Tibial nerve (tissue), 4 donors: ENCODE measurements at regions not wholly inside any gene's neighbourhood (a gene's known extent, or its start where the extent isn't known, plus 50 kb on each side); places are given as distances from the start of the nearest gene placed in this dataset.

Source experiments
- DNase-seq, 2 donors: peaks; one replicate each; pipeline ENCODE4 v3.0.0-alpha.2; 2019; ENCODE audit warnings: low spot score in 2 of 2
- H3K27ac ChIP-seq, 4 donors: fragments of 200-600 bp; sonication (generic) in 3 of 4; one replicate each; pipeline ENCODE4 v1.5.1; 2017 to 2019; ENCODE audit warnings: mild to moderate bottlenecking in 1 of 4
- H3K27me3 ChIP-seq, 2 donors: fragments of 200-600 bp; sonication (generic) in 1 of 2; one replicate each; pipeline versions ENCODE4 v1.5.1 to v1.6.0; 2017 to 2019
- H3K36me3 ChIP-seq, 3 donors: fragments of 200-600 bp; sonication (generic); one replicate each; pipeline ENCODE4 v1.5.1; 2018 to 2019
- H3K4me1 ChIP-seq, 4 donors: fragments of 200-600 bp; sonication (generic) in 3 of 4; one replicate each; pipeline ENCODE4 v1.5.1; 2017 to 2019
- H3K4me3 ChIP-seq, 4 donors: fragments of 200-600 bp; sonication (generic) in 3 of 4; one replicate each; pipeline ENCODE4 v1.5.1; 2017 to 2019; ENCODE audit warnings: mild to moderate bottlenecking in 1 of 4, moderate library complexity in 1 of 4
- H3K9me3 ChIP-seq, 4 donors: fragments of 200-600 bp; sonication (generic) in 3 of 4; one replicate each; pipeline ENCODE4 v1.5.1; 2017 to 2019
- EP300 ChIP-seq, 2 donors: sonication (generic); formaldehyde crosslinking; IDR thresholded peaks; one replicate each; pipeline ENCODE4 v1.6.1; 2017; ENCODE audit warnings: antibody characterized with exemption in 2 of 2, mild to moderate bottlenecking in 1 of 2
- POLR2A ChIP-seq, 2 donors: fragments of 450-650 bp; IDR thresholded peaks; one replicate each; pipeline ENCODE4 v1.6.1; 2017; ENCODE audit warnings: antibody characterized with exemption in 2 of 2, mild to moderate bottlenecking in 2 of 2, moderate library complexity in 2 of 2
- WGBS, 2 donors: methylation state at CpG; one replicate each; pipeline ENCODE4 v1.1.5; 2018; 5-methylcytosine and 5-hydroxymethylcytosine counted together
- TF ChIP-seq, protein P1 (sequence below), 5 experiments: fragments of 200-600 bp in 3 of 5; fragments of 450-650 bp in 2 of 5; sonication (generic) in 3 of 5; IDR thresholded peaks; one replicate each; pipeline ENCODE4 v1.5.1; 2016 to 2019; ENCODE audit warnings: antibody characterized with exemption in 5 of 5, mild to moderate bottlenecking in 3 of 5, moderate library complexity in 2 of 5

DNA sequence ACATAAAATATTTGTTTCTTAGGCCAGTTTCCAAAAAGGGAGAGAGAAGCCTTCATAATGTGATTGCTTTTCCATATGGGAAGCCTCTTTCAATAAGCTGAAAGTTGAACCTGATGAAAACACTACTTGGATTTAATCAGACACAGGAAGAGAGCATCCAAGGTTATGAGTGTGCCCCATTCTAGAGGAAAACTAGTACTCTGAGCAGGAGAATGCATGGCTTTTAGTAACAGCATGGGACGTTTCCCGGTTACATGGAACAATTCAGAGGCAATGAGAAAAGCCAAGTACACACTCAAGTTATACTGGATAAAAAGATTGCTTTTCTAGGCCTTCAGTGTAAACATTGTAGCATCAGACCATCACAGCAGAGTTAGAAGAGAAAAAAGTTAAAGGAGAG, 315.8 kb downstream of the ZNF516 start:
- H3K9me3 ChIP-seq, result no peaks in the 10 kb centered on the region
- no peaks in the 10 kb centered on the region for H3K27me3 ChIP-seq
- TF ChIP-seq POLR2A (IDR thresholded peaks at IDR 0.05) (no peak), EP300 (IDR thresholded peaks at IDR 0.05) (no peak)
- TF ChIP-seq, protein P1, sequence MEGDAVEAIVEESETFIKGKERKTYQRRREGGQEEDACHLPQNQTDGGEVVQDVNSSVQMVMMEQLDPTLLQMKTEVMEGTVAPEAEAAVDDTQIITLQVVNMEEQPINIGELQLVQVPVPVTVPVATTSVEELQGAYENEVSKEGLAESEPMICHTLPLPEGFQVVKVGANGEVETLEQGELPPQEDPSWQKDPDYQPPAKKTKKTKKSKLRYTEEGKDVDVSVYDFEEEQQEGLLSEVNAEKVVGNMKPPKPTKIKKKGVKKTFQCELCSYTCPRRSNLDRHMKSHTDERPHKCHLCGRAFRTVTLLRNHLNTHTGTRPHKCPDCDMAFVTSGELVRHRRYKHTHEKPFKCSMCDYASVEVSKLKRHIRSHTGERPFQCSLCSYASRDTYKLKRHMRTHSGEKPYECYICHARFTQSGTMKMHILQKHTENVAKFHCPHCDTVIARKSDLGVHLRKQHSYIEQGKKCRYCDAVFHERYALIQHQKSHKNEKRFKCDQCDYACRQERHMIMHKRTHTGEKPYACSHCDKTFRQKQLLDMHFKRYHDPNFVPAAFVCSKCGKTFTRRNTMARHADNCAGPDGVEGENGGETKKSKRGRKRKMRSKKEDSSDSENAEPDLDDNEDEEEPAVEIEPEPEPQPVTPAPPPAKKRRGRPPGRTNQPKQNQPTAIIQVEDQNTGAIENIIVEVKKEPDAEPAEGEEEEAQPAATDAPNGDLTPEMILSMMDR (IDR thresholded peaks at IDR 0.05), result no peak
- H3K36me3 ChIP-seq, result no peaks in the 10 kb centered on the region
- H3K4me1 ChIP-seq, result no peaks in the 10 kb centered on the region
- no peak for DNase-seq
- no peak overlapping the region for H3K27ac ChIP-seq
- whole genome bisulfite sequencing, 2 donors, result 38 to 48% methylated on average over 2 of the region's 2 CpGs
- H3K4me3 ChIP-seq, result no peak overlapping the region

GRCh38 chr18:76177160-76177559, 317.9 kb downstream of the ZNF516 start:
- no peak for TF ChIP-seq POLR2A (IDR thresholded peaks at IDR 0.05)
- TF ChIP-seq, protein P1 (IDR thresholded peaks at IDR 0.05), result no peak
- no peak for TF ChIP-seq EP300 (IDR thresholded peaks at IDR 0.05)
- no peaks in the 10 kb centered on the region for H3K36me3 ChIP-seq
- no peaks in the 10 kb centered on the region for H3K9me3 ChIP-seq
- no peaks in the 10 kb centered on the region for H3K27me3 ChIP-seq
- DNase-seq, result no peak
- H3K4me3 ChIP-seq, result no peak overlapping the region
- no peak overlapping the region for H3K27ac ChIP-seq
- WGBS, 2 donors, result 95 to 100% methylated on average over 1 of the region's 1 CpG
- H3K4me1 ChIP-seq, result no peaks in the 10 kb centered on the region

DNA sequence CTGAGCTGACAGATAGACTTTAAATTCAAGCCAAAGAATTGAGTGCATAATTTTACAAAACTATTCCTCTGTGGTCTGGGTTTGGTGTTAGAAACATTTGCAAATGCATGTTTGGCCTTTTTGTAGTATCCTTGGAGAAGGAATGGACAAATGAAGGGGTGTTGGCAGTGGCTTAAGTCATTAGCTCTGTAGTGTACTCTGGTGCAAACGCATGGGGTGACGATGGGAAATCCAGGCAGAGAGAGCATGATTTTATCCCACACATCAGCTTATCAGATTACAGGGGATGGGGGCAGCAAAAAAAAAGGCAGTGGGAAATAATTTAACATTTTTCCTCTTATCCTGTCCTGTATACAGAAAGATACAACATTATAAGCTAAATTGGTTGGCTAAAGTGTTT, 320.6 kb downstream of the ZNF516 start:
- Histone ChIP-seq H3K27ac (no peak overlapping the region), H3K4me3 (no peak overlapping the region), H3K4me1 (no peaks in the 10 kb centered on the region), H3K36me3 (no peaks in the 10 kb centered on the region), H3K9me3 (no peaks in the 10 kb centered on the region), H3K27me3 (no peaks in the 10 kb centered on the region)
- no peak for DNase-seq
- WGBS, 2 donors, result 60 to 84% methylated on average over 2 of the region's 2 CpGs
- TF ChIP-seq POLR2A (IDR thresholded peaks at IDR 0.05) (no peak), EP300 (IDR thresholded peaks at IDR 0.05) (no peak)
- TF ChIP-seq, protein P1 (IDR thresholded peaks at IDR 0.05), result no peak

DNA sequence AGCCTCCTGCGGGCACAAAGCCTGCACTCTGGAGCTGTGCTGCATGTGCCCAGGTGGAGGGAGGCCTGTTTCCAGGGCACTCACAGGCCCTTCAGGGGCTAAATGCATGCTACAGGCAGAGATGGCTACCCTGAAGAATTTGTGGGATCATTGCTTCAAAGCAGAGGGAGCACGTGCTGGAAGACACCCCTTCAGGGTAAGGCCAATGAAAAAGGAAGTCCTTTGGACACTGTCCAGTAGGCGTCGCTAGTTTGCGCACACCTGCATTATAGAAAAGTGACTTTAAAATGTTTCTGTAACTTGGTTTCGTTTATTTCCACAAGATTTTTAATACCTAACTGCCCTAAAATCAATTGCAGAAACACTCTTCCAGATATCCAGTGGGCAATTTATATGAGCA, 325.3 kb downstream of the ZNF516 start:
- Histone ChIP-seq H3K36me3 (no peaks in the 10 kb centered on the region), H3K9me3 (no peaks in the 10 kb centered on the region), H3K27ac (no peak overlapping the region), H3K27me3 (no peaks in the 10 kb centered on the region), H3K4me3 (no peak overlapping the region), H3K4me1 (no peaks in the 10 kb centered on the region)
- no peak for TF ChIP-seq POLR2A (IDR thresholded peaks at IDR 0.05)
- TF ChIP-seq, protein P1 (IDR thresholded peaks at IDR 0.05), result no peak
- DNase-seq, result no peak
- 88 to 94% methylated on average over 6 of the region's 6 CpGs for WGBS, 2 donors

DNA sequence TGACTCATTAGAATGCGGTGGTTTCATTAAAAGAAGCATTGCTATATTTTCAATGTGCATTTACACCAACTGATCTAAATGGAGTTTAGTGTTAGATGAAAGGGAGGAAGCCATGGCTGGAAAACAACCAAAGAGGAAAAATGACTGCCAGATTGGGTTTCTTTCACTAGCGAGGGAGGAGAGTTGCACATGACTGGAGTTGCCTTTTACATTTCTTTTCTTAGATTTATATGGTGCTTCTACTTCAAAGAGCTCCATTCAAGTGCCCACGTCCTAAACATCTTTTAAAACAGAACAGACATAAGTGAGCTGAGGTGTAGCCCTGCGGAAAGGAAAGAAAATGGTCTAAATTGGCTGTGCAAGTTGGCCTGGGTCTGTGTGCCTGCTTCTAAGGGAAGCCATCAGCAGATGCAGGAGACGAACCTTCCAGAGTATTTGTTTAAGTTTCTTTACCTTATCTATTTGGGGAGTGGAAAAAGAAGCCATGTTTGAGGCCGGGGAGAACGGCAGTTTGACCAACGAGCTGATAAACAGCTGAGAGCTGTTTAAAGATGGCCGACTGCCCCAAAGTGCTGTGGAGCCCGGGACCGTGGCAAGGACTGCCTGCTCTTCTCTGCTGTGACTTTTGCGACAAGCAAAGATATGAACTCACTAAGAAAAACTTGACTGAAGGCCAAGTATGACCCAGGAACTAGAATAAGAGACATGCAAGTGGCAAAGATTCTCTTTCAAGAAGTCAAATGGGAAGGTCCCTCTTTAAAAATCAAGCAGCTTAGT, 327.0 kb downstream of the ZNF516 start:
- no peak for DNase-seq

More for the DNA sequence above, 327.0 kb downstream of the ZNF516 start:
- no peak overlapping the region for H3K4me3 ChIP-seq
- no peaks in the 10 kb centered on the region for H3K4me1 ChIP-seq
- TF ChIP-seq, protein P1 (IDR thresholded peaks at IDR 0.05), result no peak
- TF ChIP-seq EP300 (IDR thresholded peaks at IDR 0.05), result no peak
- H3K27me3 ChIP-seq, result no peaks in the 10 kb centered on the region
- no peak overlapping the region for H3K27ac ChIP-seq
- no peaks in the 10 kb centered on the region for H3K36me3 ChIP-seq
- WGBS, 2 donors, result 65 to 71% methylated on average over 12 of the region's 12 CpGs
- no peaks in the 10 kb centered on the region for H3K9me3 ChIP-seq
